Lower leg skin (tissue), 4 donors: ENCODE measurements at regions not wholly inside any gene's neighbourhood (a gene's known extent, or its start where the extent isn't known, plus 50 kb on each side); places are given as distances from the start of the nearest gene placed in this dataset.
"Not testable (repeated sequence)": the region's sequence is repeated elsewhere in the genome, so short reads cannot be mapped to it uniquely, and the experiment has no call there.

ENCODE experiments used
- DNase-seq, 2 donors: peaks; one replicate each; pipeline ENCODE4 v3.0.0-alpha.2; 2019; ENCODE audit warnings: low spot score in 2 of 2
- H3K4me3 ChIP-seq: fragments of 200-600 bp; sonication (generic); 2 replicates; pipeline ENCODE4 v1.5.1; 2017; ENCODE audit warnings: mild to moderate bottlenecking, low read depth; ENCODE audit not compliant: poor library complexity, severe bottlenecking
- CTCF ChIP-seq, 3 donors: fragments of 450-650 bp; IDR thresholded peaks; one replicate each; pipeline ENCODE4 v1.5.1; 2016; ENCODE audit warnings: antibody characterized with exemption in 3 of 3, mild to moderate bottlenecking in 3 of 3, moderate library complexity in 2 of 3
- POLR2A ChIP-seq, 2 donors: fragments of 450-650 bp; IDR thresholded peaks; one replicate each; pipeline ENCODE4 v1.6.1; 2016 to 2017; ENCODE audit warnings: antibody characterized with exemption in 2 of 2, mild to moderate bottlenecking in 1 of 2, moderate library complexity in 1 of 2
- WGBS, 2 donors: methylation state at CpG; one replicate each; pipeline ENCODE4 v1.1.5; 2018; 5-methylcytosine and 5-hydroxymethylcytosine counted together
- intact Hi-C: fragments of 100-400 bp; cut with DNase I; formaldehyde crosslinking; loops from one replicate; pipeline ENCODE4 v1.15.0; 2023; ENCODE audit warnings: low total_unique reads

GRCh38 chr21:20276954-20277353, 721.3 kb upstream of the NCAM2 start:
- DNase-seq = no peak
- TF ChIP-seq CTCF (IDR thresholded peaks at IDR 0.05) (no peak), POLR2A (IDR thresholded peaks at IDR 0.05) (no peak)
- 90 to 92% methylated on average over 1 of the region's 1 CpG for WGBS, 2 donors
- H3K4me3 ChIP-seq = no peak overlapping the region
- intact Hi-C loops = no loop called here

- H3K4me3 ChIP-seq = no peak overlapping the region
- intact Hi-C loops = no loop called here
- 48 to 64% methylated on average over 1 of the region's 1 CpG for WGBS, 2 donors
- DNase-seq = no peak
- TF ChIP-seq POLR2A (IDR thresholded peaks at IDR 0.05) (no peak), CTCF (IDR thresholded peaks at IDR 0.05) (no peak)
Measured at GRCh38 chr21:20283836-20284235, 714.4 kb upstream of the NCAM2 start.

GRCh38 chr21:20292280-20292679, 705.9 kb upstream of the NCAM2 start:
- H3K4me3 ChIP-seq = no peak overlapping the region
- DNase-seq = no peak
- no peak for TF ChIP-seq CTCF (IDR thresholded peaks at IDR 0.05)
- no peak for TF ChIP-seq POLR2A (IDR thresholded peaks at IDR 0.05)
- intact Hi-C loops = no loop called here
- WGBS, 2 donors = 28 to 39% methylated on average over 2 of the region's 2 CpGs

- 65 to 66% methylated on average over 5 of the region's 5 CpGs for WGBS, 2 donors
- DNase-seq, intact Hi-C loops, H3K4me3 ChIP-seq: not testable (repeated sequence)
Measured at GRCh38 chr21:20292854-20293253, 705.4 kb upstream of the NCAM2 start.

GRCh38 chr21:20301395-20301794, 696.8 kb upstream of the NCAM2 start:
- DNase-seq = no peak
- WGBS, 2 donors = 35 to 41% methylated on average over 1 of the region's 1 CpG
- no peak overlapping the region for H3K4me3 ChIP-seq
- TF ChIP-seq CTCF (IDR thresholded peaks at IDR 0.05) = no peak
- no peak for TF ChIP-seq POLR2A (IDR thresholded peaks at IDR 0.05)
- intact Hi-C loops = no loop called here

- DNase-seq = no peak
- no peak overlapping the region for H3K4me3 ChIP-seq
- intact Hi-C loops = no loop called here
- no peak for TF ChIP-seq POLR2A (IDR thresholded peaks at IDR 0.05)
- no peak for TF ChIP-seq CTCF (IDR thresholded peaks at IDR 0.05)
- WGBS, 2 donors = 56 to 73% methylated on average over 5 to 6 of the region's 6 CpGs
Measured at GRCh38 chr21:20302084-20302483, 696.1 kb upstream of the NCAM2 start.
